ENCODE measurements at regions not wholly inside any gene's neighbourhood (a gene's known extent, or its start where the extent isn't known, plus 50 kb on each side); places are given as distances from the start of the nearest gene placed in this dataset.
"Not testable (repeated sequence)": the region's sequence is repeated elsewhere in the genome, so short reads cannot be mapped to it uniquely, and the experiment has no call there.

DNA sequence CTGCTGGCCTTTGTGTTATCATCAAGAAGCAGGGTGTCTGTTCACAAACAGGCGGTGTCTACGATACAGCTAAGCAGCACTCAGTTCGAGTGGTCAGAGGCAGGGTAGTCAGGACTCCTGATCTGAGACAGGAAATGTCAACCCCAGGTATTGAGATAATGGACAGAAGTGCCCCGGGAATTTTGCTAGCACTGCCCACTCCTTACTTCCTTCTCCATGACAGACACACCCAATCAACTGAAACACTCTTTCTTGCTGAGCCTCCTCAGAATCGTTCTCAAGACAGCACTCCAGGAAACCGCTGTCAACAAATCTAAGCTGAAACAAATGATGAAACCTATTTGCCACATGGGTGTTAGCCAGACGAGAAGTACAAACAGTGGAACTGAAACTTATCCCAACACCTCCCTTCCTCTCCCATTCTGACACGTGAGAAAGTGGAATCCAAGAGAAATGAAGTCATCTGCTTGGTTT is 109.3 kb downstream of the GTF2IRD2B start:
- not testable (repeated sequence) for H3K9me3 Mint-ChIP-seq (ENCODE audit: low read depth); H3K27me3 Mint-ChIP-seq; DNase-seq (ENCODE audit: low spot score, unreplicated experiment); H3K4me3 Mint-ChIP-seq (ENCODE audit: low read depth); H3K4me1 Mint-ChIP-seq (ENCODE audit: low read depth); H3K36me3 Mint-ChIP-seq (ENCODE audit: insufficient read depth); H3K27ac Mint-ChIP-seq

DNA sequence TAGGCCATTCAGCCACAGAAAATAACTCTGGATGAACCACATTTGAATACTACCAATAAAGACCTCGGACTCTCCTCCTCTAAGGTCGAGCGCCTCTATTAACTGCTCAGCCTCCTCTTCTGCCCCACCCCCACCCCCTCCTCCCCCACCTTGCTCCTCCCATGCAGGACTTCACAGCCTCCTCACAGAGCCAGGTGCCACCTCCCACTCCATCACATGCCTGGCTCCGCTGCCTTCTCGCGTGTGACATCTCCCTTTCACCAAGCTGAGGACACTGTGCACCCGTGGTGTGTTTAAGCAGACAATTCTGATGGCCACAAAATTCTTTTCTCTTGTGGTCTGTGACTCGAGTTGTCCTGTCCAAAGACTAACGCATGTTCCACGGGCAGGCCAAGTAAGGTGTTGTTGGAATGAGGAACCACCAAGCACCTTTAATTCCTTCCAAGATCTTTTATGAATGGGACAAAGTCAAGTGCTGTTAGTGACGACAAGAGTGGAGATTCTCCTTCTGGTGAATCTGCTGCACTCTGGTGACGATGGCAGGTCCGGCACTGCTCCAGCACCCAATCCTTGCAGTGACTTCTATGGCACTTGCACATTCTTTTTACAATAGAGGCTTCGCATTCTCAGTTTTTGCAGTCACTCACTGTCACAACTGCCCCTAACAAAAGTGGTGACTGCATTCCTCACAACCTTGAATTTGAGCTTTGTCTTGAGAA is 113.1 kb downstream of the GTF2IRD2B start:
- not testable (repeated sequence) for H3K9me3 Mint-ChIP-seq (ENCODE audit: low read depth); H3K4me1 Mint-ChIP-seq (ENCODE audit: low read depth); H3K36me3 Mint-ChIP-seq (ENCODE audit: insufficient read depth); H3K27me3 Mint-ChIP-seq; DNase-seq (ENCODE audit: low spot score, unreplicated experiment); H3K4me3 Mint-ChIP-seq (ENCODE audit: low read depth); H3K27ac Mint-ChIP-seq

DNA sequence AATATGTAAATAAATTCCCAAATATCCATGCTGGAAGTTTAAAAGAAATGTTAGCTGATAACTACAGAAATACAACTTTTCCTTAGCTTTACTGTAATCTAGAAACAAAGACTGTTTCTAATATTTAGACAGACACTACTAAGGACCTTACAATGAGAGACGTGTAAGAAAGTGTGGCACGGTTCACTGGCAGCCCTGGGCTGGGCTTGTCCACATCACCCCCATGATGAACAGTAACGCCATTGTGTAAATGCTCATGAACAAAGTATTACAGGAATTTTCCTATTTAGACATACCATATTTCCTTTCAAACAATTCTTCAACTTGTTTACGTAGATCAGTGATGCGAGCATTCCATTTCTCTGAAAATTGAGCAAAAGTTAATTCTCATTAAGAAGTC is 123.1 kb downstream of the GTF2IRD2B start:
- H3K9me3 Mint-ChIP-seq (ENCODE audit: low read depth); H3K27ac Mint-ChIP-seq; H3K4me3 Mint-ChIP-seq (ENCODE audit: low read depth); H3K4me1 Mint-ChIP-seq (ENCODE audit: low read depth); H3K27me3 Mint-ChIP-seq; H3K36me3 Mint-ChIP-seq (ENCODE audit: insufficient read depth); DNase-seq (ENCODE audit: low spot score, unreplicated experiment): not testable (repeated sequence)

DNA sequence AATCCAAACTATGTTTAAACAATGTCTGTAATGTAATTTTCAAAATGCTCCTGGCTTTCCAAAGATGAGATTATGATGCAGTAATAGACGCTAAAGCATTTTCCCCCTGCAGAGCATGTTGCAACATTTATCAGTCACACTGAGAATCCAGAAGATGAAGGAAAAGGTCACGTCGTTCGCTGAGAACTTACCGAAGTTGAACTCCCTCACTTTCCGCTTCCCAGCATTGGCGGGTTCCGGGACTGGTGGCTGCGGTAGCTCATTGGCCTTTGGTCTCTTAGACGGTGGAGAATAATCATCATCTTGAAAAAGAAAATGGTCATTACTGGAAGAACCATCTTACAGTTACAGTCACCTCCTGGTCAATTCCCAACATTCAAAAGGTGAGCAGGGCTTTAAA is 124.6 kb downstream of the GTF2IRD2B start:
- not testable (repeated sequence) for H3K27me3 Mint-ChIP-seq; H3K36me3 Mint-ChIP-seq (ENCODE audit: insufficient read depth); H3K4me3 Mint-ChIP-seq (ENCODE audit: low read depth); H3K9me3 Mint-ChIP-seq (ENCODE audit: low read depth); DNase-seq (ENCODE audit: low spot score, unreplicated experiment); H3K27ac Mint-ChIP-seq; H3K4me1 Mint-ChIP-seq (ENCODE audit: low read depth)

DNA sequence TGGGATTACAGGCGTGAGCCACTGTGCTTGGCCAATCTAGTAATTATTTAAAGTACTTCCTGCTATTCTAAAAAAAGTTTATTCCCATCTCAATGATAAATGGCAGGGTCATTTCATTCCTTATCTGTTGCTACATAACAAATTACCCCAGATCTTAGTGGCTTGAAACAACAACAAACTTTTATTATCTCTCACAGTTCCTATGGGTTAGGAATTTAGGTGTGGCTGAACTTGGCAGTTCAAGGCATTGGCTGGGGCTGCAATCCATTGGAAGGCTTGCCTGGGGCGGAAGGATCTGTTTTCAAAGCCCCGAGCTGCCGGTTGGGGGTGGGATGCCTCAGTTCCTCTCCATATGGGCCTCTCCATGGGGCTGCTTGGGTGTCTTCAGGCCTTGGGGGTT is 133.7 kb downstream of the GTF2IRD2B start:
- not testable (repeated sequence) for H3K4me3 Mint-ChIP-seq (ENCODE audit: low read depth); H3K27ac Mint-ChIP-seq; H3K36me3 Mint-ChIP-seq (ENCODE audit: insufficient read depth); DNase-seq (ENCODE audit: low spot score, unreplicated experiment); H3K9me3 Mint-ChIP-seq (ENCODE audit: low read depth); H3K4me1 Mint-ChIP-seq (ENCODE audit: low read depth); H3K27me3 Mint-ChIP-seq

DNA sequence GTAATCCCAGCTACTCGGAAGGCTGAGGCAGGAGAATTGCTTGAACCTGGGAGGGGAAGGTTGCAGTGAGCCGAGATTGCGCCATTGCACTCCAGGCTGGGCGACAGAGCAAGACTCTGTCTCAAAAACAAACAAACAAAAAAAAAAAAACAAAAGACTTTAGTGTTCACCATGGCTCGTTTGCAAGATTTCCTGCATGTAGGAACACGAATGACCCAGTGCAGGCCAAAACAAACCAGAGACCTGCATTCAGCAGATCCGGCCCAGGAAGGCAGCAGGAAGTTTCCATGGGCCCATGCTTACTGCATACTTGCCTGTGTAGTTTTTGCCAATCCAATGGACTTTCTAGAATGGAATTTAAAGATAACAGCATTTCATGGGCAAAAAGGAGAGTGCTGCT is 137.2 kb downstream of the GTF2IRD2B start:
- not testable (repeated sequence) for H3K27me3 Mint-ChIP-seq; H3K27ac Mint-ChIP-seq; H3K4me3 Mint-ChIP-seq (ENCODE audit: low read depth); H3K4me1 Mint-ChIP-seq (ENCODE audit: low read depth); H3K9me3 Mint-ChIP-seq (ENCODE audit: low read depth); DNase-seq (ENCODE audit: low spot score, unreplicated experiment); H3K36me3 Mint-ChIP-seq (ENCODE audit: insufficient read depth)

DNA sequence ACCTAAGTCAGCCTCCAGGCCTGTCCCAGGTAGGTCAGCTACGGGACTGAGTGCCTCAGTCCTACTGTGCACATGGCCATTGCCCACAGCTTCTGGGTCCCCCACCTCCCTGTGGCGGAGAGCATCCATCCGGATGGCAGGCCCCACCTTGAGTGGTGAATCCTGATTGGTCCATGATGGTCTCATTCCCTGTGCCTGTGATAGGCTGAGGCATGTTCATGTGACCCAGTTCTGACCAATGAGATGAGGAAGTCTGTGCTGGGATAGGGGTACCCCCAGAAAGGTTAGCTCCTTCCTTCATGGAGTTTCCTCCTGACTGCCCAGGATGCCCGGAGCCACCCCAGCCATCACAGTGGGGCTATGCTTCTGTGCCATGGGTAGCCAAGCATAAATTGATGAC is 138.2 kb downstream of the GTF2IRD2B start:
- H3K27me3 Mint-ChIP-seq; H3K4me1 Mint-ChIP-seq (ENCODE audit: low read depth); DNase-seq (ENCODE audit: low spot score, unreplicated experiment); H3K36me3 Mint-ChIP-seq (ENCODE audit: insufficient read depth); H3K9me3 Mint-ChIP-seq (ENCODE audit: low read depth); H3K4me3 Mint-ChIP-seq (ENCODE audit: low read depth); H3K27ac Mint-ChIP-seq: not testable (repeated sequence)

DNA sequence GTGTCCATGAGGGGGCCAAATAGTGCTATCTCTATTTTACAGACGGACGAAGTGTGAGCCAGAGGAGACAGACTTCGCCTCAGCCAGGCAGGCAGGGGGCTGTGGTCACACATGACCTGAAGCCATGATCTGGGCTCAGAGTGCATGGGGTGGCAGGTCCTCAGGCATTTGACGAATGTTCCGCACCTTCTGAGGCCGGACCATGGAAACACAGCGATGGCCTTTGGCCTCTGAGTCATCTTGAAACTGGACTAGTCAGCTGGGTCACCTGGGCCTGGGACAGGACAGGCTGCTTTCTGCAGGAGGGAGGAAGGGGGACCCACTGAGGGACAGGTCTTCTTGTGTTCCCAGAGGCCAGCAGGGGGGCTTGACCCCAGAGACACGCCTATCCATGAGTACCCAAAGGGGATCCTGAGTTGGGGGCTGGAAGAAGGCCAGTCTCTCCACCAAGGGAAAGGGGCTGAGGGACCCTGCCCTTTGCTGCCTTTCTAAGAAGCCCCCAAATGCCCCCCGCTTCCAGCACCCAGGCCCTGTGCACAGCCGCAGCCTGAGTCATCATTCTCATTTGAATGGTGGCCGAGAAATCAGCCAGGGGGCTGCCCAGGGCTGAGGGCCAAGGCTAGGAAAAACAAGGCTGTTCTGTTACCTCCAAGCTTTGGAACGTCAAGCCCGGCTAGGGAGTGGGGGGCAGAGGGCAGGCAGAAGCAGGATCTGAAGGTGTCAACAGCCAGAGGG is 142.9 kb downstream of the GTF2IRD2B start:
- not testable (repeated sequence) for DNase-seq (ENCODE audit: low spot score, unreplicated experiment); H3K27ac Mint-ChIP-seq; H3K4me1 Mint-ChIP-seq (ENCODE audit: low read depth); H3K9me3 Mint-ChIP-seq (ENCODE audit: low read depth); H3K27me3 Mint-ChIP-seq; H3K36me3 Mint-ChIP-seq (ENCODE audit: insufficient read depth); H3K4me3 Mint-ChIP-seq (ENCODE audit: low read depth)

DNA sequence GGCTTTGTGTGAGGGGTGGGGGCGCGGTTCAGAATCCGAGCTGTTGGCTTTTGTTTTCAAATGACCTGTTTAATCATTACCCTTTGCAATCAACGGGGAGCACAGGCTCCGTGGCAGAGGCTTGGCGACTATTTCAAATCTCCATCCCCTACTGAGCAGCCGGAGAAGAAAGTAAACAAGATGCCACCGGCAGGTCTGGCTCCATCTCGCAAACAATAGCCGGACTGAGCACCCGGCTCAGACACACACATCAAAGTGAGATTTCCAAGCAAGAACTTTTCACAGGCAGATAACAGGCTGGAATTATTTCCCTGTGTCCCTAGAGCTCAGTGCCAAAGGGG is 143.4 kb downstream of the GTF2IRD2B start:
- not testable (repeated sequence) for H3K36me3 Mint-ChIP-seq (ENCODE audit: insufficient read depth); H3K4me1 Mint-ChIP-seq (ENCODE audit: low read depth); DNase-seq (ENCODE audit: low spot score, unreplicated experiment); H3K9me3 Mint-ChIP-seq (ENCODE audit: low read depth); H3K4me3 Mint-ChIP-seq (ENCODE audit: low read depth); H3K27ac Mint-ChIP-seq; H3K27me3 Mint-ChIP-seq

DNA sequence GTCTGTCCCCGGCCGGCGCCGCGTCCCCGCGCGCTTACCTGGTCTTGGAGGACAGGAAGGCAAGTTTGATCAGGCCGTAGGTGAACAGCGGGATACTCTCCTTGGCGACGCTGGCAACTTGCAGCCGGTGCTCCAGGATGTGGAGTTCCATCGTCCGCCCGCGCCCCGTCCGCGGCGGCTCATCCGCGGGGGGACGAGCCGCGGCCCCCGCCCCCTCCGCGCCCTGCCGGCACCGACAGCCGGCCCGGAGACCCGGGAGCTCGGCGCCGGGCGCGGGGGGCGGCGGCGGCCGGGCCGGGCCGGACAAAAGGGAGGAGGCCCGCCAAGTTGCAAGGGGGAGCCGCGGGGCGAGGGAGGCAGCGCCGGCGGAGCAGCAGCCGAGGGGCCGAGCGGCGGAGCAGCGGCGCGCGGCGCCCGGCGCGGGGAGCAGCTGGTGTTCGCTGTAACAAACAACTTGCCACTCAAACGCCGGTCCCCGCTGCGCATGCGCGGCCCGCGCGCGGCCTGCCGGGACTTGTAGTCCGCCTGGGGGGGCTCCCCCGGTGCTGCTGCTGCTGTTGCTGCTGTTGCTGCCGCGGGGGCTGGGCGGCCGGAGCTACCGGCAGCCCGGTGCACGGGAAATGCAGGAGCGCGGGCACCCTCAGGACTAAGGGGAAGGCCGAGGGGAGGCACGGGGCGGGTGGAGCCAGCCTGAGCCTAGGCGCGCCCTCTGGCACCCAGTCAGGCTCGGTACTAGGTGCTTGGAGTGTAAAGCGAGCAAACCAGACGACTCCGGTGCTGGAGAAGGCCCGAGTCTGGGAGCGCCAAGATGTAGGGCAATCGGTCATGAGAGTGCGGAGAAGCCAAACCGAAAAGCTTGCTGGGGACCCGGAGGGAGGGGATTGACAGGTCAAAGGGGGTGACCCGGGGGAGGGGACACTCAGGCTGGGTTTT is 145.1 kb downstream of the GTF2IRD2B start:
- not testable (repeated sequence) for H3K9me3 Mint-ChIP-seq (ENCODE audit: low read depth); H3K27me3 Mint-ChIP-seq; H3K4me1 Mint-ChIP-seq (ENCODE audit: low read depth); H3K36me3 Mint-ChIP-seq (ENCODE audit: insufficient read depth); H3K27ac Mint-ChIP-seq
- H3K4me3 Mint-ChIP-seq (ENCODE audit: low read depth), result peak overlapping the region; percentile 59
- peak; percentile 7 for DNase-seq (ENCODE audit: low spot score, unreplicated experiment)

DNA sequence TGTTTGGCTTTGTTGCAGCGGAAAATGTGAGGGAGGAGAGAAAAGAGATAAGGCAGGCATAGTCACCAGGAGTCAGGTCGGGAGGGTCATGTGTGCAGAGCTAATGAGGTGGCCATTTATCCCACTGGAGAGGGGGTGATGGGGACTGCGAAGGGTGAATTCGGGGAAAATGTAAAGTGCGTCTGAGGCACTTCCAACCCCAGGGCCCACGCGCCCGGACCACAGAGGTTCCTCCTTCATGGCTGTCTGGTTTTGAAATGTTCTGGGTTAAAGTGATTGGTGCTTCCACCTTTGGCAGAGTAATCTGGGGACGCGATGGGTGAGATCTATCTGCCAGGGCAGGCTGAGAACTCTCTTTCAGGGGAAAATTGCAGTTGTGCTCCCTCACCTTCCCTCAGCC is 145.9 kb downstream of the GTF2IRD2B start:
- H3K27me3 Mint-ChIP-seq; H3K4me3 Mint-ChIP-seq (ENCODE audit: low read depth); DNase-seq (ENCODE audit: low spot score, unreplicated experiment); H3K27ac Mint-ChIP-seq; H3K4me1 Mint-ChIP-seq (ENCODE audit: low read depth); H3K9me3 Mint-ChIP-seq (ENCODE audit: low read depth); H3K36me3 Mint-ChIP-seq (ENCODE audit: insufficient read depth): not testable (repeated sequence)

DNA sequence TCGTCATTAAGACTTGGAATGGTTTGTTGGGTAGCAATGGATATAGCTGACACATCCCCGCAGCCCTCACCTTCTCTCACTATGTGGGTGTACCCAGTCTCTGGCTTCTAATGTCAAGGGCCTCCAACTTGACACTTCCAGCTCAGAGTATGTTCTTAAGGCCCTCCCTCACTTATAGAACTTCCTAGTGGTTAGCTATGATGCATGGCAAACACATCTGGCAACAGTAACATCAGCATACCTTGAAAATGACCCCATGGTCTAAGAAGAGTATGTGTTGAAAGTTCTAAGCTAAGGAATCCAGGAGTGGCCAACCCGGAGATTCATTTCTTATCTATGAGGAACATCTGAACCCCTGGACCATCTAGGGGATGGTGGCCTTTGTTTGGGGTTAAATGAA is 151.2 kb downstream of the GTF2IRD2B start:
- not testable (repeated sequence) for H3K27me3 Mint-ChIP-seq; H3K27ac Mint-ChIP-seq; H3K36me3 Mint-ChIP-seq (ENCODE audit: insufficient read depth); DNase-seq (ENCODE audit: low spot score, unreplicated experiment); H3K9me3 Mint-ChIP-seq (ENCODE audit: low read depth); H3K4me1 Mint-ChIP-seq (ENCODE audit: low read depth); H3K4me3 Mint-ChIP-seq (ENCODE audit: low read depth)

DNA sequence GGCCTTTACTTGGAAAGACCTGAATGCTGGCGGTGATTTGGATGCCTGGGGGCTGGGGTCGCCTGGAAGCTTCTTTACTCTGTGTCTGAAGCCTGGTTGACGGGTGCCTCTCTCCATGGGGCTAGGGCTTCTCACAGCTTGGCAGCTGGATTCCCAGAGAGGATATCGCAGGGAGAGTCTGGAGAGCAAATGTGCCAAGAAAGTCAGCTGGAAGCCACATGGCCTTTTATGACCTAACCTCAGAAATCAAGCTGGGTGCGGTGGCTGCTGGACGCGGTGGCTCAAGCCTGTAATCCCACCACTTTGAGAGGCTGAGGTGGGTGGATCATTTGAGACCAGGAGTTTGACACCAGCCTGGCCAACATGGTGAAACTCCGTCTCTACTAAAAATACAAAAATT is 147.2 kb upstream of the TRIM73 start:
- not testable (repeated sequence) for H3K4me3 Mint-ChIP-seq (ENCODE audit: low read depth); H3K27ac Mint-ChIP-seq; DNase-seq (ENCODE audit: low spot score, unreplicated experiment); H3K9me3 Mint-ChIP-seq (ENCODE audit: low read depth); H3K4me1 Mint-ChIP-seq (ENCODE audit: low read depth); H3K27me3 Mint-ChIP-seq; H3K36me3 Mint-ChIP-seq (ENCODE audit: insufficient read depth)

Data from progenitor cell of endocrine pancreas (in vitro differentiated cells).